Stimulated activated naive CD8-positive, alpha-beta T cell treated with anti-CD3 and anti-CD28 coated beads, Interleukin-15, Interleukin-2, amounts not matched to agents 100 ng/mL and 50 ng/mL, for 24 hours (primary cell): ENCODE measurements at regions not wholly inside any gene's neighbourhood (a gene's known extent, or its start where the extent isn't known, plus 50 kb on each side); places are given as distances from the start of the nearest gene placed in this dataset.
"Not testable (repeated sequence)": the region's sequence is repeated elsewhere in the genome, so short reads cannot be mapped to it uniquely, and the experiment has no call there.

ENCODE experiments used
- H3K27ac Mint-ChIP-seq: one replicate; pipeline ENCODE4 v1.8.0; 2021; ENCODE audit warnings: mild to moderate bottlenecking, mixed read lengths
- H3K27me3 Mint-ChIP-seq: one replicate; pipeline ENCODE4 v1.8.0; 2021; ENCODE audit warnings: mixed read lengths
- H3K36me3 Mint-ChIP-seq: one replicate; pipeline ENCODE4 v1.8.0; 2021; ENCODE audit warnings: low read depth, mixed read lengths
- H3K4me1 Mint-ChIP-seq: one replicate; pipeline ENCODE4 v1.8.0; 2021; ENCODE audit warnings: low read depth, mixed read lengths
- H3K4me3 Mint-ChIP-seq: one replicate; pipeline ENCODE4 v1.8.0; 2021; ENCODE audit warnings: mild to moderate bottlenecking, mixed read lengths
- H3K9me3 Mint-ChIP-seq: one replicate; pipeline ENCODE4 v1.8.0; 2021; ENCODE audit warnings: mixed read lengths

GRCh38 chr18:66048406-66048805, 297.6 kb downstream of the CDH7 start:
- Mint-ChIP-seq H3K27ac (no peak overlapping the region), H3K4me1 (no peaks in the 10 kb centered on the region), H3K36me3 (no peaks in the 10 kb centered on the region), H3K9me3 (no peaks in the 10 kb centered on the region), H3K4me3 (no peak overlapping the region), H3K27me3 (no peaks in the 10 kb centered on the region)

- no peaks in the 10 kb centered on the region for H3K9me3 Mint-ChIP-seq
- H3K27me3 Mint-ChIP-seq, result no peaks in the 10 kb centered on the region
- H3K4me1 Mint-ChIP-seq, result no peaks in the 10 kb centered on the region
- no peak overlapping the region for H3K27ac Mint-ChIP-seq
- H3K4me3 Mint-ChIP-seq, result no peak overlapping the region
- no peaks in the 10 kb centered on the region for H3K36me3 Mint-ChIP-seq
Measured at GRCh38 chr18:66046032-66046602, 295.3 kb downstream of the CDH7 start.

DNA sequence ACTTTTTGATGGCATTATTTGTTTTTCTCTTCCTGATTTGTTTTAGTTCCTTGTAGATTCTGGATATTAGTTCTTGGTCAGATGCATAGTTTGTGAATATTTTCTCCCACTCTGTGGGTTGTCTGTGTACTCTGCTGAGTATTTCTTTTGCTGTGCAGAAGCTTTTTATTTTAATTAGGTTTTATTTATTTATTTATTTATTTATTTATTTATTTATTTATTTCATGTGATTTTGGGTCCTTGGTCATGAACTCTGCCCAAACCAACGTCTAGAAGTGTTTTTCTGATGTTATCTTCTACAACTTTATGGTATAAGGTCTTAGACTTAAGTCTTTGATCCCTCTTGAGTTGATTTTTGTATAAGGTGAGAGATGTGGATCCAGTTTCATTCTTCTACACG, 292.2 kb downstream of the CDH7 start:
- no peak overlapping the region for H3K27ac Mint-ChIP-seq
- no peaks in the 10 kb centered on the region for H3K9me3 Mint-ChIP-seq
- H3K4me1 Mint-ChIP-seq, result no peaks in the 10 kb centered on the region
- H3K27me3 Mint-ChIP-seq, result no peaks in the 10 kb centered on the region
- H3K4me3 Mint-ChIP-seq, result no peak overlapping the region
- no peaks in the 10 kb centered on the region for H3K36me3 Mint-ChIP-seq

GRCh38 chr18:66013969-66014368, 263.2 kb downstream of the CDH7 start:
- Mint-ChIP-seq H3K36me3 (no peaks in the 10 kb centered on the region), H3K4me1 (no peaks in the 10 kb centered on the region), H3K27me3 (no peaks in the 10 kb centered on the region), H3K9me3 (no peaks in the 10 kb centered on the region), H3K27ac (no peak overlapping the region), H3K4me3 (no peak overlapping the region)

DNA sequence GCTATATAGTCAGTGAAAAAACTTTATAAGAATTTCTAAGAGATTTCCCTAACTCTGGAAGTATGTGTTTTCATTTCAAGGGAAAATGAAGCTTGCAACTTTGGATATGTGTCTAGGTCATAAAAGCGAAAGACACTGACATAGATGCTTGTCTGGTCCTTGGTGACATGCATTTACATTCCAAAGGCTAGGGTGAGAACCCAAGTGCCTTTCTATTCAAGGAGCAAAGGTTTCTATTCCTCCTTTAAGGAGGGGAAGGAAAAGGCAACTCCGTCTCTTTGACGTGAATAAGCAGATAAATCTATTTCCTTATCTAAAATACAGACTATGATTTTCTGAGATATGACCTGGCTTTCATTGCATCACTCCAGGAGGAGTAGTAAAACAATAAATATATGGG, 261.1 kb downstream of the CDH7 start:
- no peaks in the 10 kb centered on the region for H3K9me3 Mint-ChIP-seq
- H3K4me1 Mint-ChIP-seq, result no peaks in the 10 kb centered on the region
- H3K27ac Mint-ChIP-seq, result no peak overlapping the region
- no peaks in the 10 kb centered on the region for H3K27me3 Mint-ChIP-seq
- H3K4me3 Mint-ChIP-seq, result no peak overlapping the region
- no peaks in the 10 kb centered on the region for H3K36me3 Mint-ChIP-seq

- Mint-ChIP-seq H3K27ac (no peak overlapping the region), H3K4me3 (no peak overlapping the region), H3K9me3 (peaks cover 5% of the 10 kb centered on the region), H3K4me1 (no peaks in the 10 kb centered on the region), H3K36me3 (no peaks in the 10 kb centered on the region), H3K27me3 (no peaks in the 10 kb centered on the region)
Measured at GRCh38 chr18:66005831-66006588, 255.2 kb downstream of the CDH7 start.

GRCh38 chr18:65998971-65999700, 248.3 kb downstream of the CDH7 start:
- not testable (repeated sequence) for H3K36me3 Mint-ChIP-seq, H3K4me3 Mint-ChIP-seq, H3K27ac Mint-ChIP-seq, H3K4me1 Mint-ChIP-seq, H3K27me3 Mint-ChIP-seq, H3K9me3 Mint-ChIP-seq

- H3K27me3 Mint-ChIP-seq, result no peaks in the 10 kb centered on the region
- H3K4me1 Mint-ChIP-seq, result no peaks in the 10 kb centered on the region
- no peaks in the 10 kb centered on the region for H3K36me3 Mint-ChIP-seq
- no peak overlapping the region for H3K4me3 Mint-ChIP-seq
- peaks cover 3% of the 10 kb centered on the region for H3K9me3 Mint-ChIP-seq
- no peak overlapping the region for H3K27ac Mint-ChIP-seq
Measured at GRCh38 chr18:65995206-65995605, 244.4 kb downstream of the CDH7 start.

- no peak overlapping the region for H3K27ac Mint-ChIP-seq
- no peaks in the 10 kb centered on the region for H3K27me3 Mint-ChIP-seq
- peaks cover 9% of the 10 kb centered on the region for H3K9me3 Mint-ChIP-seq
- H3K4me1 Mint-ChIP-seq, result no peaks in the 10 kb centered on the region
- no peaks in the 10 kb centered on the region for H3K36me3 Mint-ChIP-seq
- H3K4me3 Mint-ChIP-seq, result no peak overlapping the region
Measured at GRCh38 chr18:65994302-65994701, 243.5 kb downstream of the CDH7 start.

DNA sequence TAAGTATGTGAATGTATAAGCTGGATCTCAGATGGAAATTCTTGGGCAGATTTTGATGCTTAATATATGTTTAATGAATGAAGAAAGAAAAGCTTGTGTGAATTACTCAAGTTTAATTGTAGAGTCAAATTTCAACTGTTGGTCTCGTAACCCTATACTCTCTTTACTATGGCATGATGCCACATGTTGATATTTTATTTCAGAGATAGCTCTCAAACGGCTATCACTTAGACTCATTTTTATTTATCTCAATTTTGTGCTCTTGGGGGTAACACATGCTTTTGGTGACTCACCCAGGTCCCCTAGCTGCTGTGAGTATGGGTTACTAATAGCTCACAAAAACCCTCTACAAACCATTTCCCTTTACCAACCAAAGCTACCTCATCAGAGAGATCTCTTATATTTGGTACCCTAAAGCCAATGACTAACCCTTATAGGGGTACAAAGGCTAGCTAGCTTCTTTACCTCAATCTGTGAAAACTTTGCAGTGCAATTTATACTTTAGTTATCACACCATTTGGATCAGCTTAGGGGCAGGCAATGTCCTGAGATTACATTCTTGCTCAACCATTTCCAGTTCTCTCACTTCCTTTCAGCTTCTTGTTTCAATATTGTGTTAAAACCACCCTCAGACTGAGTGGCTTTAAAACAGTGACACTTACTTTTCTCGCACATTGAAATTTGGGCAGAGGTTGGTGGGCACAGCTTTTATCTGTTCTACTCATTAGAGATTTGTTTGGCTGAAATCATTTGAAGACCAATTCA, 240.3 kb downstream of the CDH7 start:
- Mint-ChIP-seq H3K36me3 (no peaks in the 10 kb centered on the region), H3K4me3 (no peak overlapping the region), H3K4me1 (no peaks in the 10 kb centered on the region), H3K27ac (no peak overlapping the region), H3K27me3 (no peaks in the 10 kb centered on the region), H3K9me3 (peaks cover 9% of the 10 kb centered on the region)

- H3K36me3 Mint-ChIP-seq, result no peaks in the 10 kb centered on the region
- no peak overlapping the region for H3K27ac Mint-ChIP-seq
- H3K4me1 Mint-ChIP-seq, result no peaks in the 10 kb centered on the region
- no peaks in the 10 kb centered on the region for H3K27me3 Mint-ChIP-seq
- no peak overlapping the region for H3K4me3 Mint-ChIP-seq
- H3K9me3 Mint-ChIP-seq, result peaks cover 9% of the 10 kb centered on the region
Measured at GRCh38 chr18:65990174-65990690, 239.4 kb downstream of the CDH7 start.

DNA sequence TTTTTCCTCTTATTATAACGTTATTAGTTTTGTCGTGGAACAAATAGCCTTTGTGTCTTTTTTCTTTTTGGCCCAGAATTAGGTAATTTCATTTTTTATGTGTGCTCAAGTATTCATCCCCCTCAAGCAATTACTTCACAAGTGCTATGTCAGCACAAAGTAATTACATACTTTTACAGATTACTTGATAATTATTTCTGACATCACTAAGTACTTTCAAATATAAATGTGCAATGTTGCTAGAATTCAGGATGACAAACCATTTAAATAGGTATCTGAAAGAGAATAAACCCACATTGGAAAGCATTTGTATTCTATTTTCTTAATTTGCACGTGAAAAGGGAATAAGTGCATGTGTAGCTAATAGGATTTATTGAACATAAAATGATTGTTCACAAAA, 238.2 kb downstream of the CDH7 start:
- Mint-ChIP-seq H3K27ac (peak overlapping the region; percentile 22), H3K36me3 (no peaks in the 10 kb centered on the region), H3K4me3 (no peak overlapping the region), H3K9me3 (peaks cover 12% of the 10 kb centered on the region), H3K27me3 (no peaks in the 10 kb centered on the region), H3K4me1 (no peaks in the 10 kb centered on the region)

DNA sequence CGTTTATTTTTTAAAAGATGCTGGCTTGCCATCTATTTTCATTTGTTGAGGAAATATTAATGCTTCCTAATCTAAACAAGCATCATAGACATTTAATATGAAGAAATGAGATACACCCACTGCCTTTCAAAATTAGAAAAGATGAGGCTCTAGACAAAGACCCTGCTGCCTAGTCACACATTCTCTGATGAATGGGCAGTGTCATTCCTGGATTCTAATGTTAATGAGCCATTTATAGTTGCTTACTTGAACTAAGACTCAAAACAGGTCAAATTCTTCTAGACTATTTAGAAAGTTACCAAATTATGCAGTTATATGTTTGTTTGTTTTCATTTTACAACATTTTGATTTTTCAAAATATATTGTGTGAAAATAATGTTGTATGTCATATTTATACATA, 237.6 kb downstream of the CDH7 start:
- H3K9me3 Mint-ChIP-seq, result peaks cover 12% of the 10 kb centered on the region
- no peaks in the 10 kb centered on the region for H3K36me3 Mint-ChIP-seq
- no peak overlapping the region for H3K4me3 Mint-ChIP-seq
- no peaks in the 10 kb centered on the region for H3K4me1 Mint-ChIP-seq
- H3K27me3 Mint-ChIP-seq, result no peaks in the 10 kb centered on the region
- H3K27ac Mint-ChIP-seq, result no peak overlapping the region

DNA sequence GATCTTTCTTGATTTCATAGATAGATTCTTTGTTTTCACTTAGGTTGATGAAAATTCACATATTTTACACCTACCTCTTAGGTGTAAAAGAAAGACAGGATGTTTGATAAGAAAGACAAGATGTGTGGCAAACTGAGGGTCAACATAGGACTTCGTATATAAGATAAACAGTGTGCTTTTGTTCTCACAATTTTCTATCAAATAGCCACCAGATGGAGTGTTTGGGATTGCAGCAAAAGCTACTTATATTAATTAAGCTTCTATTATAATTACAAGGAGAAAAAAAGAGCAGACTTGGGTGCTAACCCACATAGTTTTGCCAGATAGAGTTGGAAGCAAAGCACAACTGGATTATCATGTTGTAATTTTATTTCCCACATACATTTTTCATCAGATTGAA, 232.9 kb downstream of the CDH7 start:
- Mint-ChIP-seq H3K36me3 (no peaks in the 10 kb centered on the region), H3K9me3 (peaks cover 7% of the 10 kb centered on the region), H3K27ac (no peak overlapping the region), H3K4me3 (no peak overlapping the region), H3K27me3 (no peaks in the 10 kb centered on the region), H3K4me1 (no peaks in the 10 kb centered on the region)

DNA sequence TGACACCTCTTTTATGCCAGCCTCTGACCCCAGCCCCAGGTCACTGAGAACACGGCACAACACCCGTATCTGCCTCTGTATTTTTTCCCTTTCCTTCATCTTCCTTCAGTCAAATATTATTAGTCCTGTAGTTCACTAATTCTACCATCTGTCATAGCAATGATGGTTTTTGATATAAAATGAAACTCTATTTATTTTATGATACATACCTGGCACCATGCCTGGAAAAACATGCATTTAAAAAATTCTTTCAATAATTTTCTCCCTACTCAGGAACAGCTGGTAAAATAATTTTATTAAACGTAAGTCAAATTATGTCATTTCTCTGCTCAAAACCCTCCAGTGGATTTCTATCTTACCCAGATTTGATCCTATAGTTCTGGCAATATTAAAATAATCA, 224.7 kb downstream of the CDH7 start:
- H3K4me3 Mint-ChIP-seq, result no peak overlapping the region
- no peaks in the 10 kb centered on the region for H3K27me3 Mint-ChIP-seq
- no peak overlapping the region for H3K27ac Mint-ChIP-seq
- H3K4me1 Mint-ChIP-seq, result no peaks in the 10 kb centered on the region
- H3K9me3 Mint-ChIP-seq, result peaks cover 4% of the 10 kb centered on the region
- H3K36me3 Mint-ChIP-seq, result no peaks in the 10 kb centered on the region
